ENCODE measurements at regions not wholly inside any gene's neighbourhood (a gene's known extent, or its start where the extent isn't known, plus 50 kb on each side); places are given as distances from the start of the nearest gene placed in this dataset.

- WGBS, 2 donors = 55 to 66% methylated on average over 3 of the region's 3 CpGs
- ATAC-seq (no peak), DNase-seq (no peak)
- Histone ChIP-seq H3K4me3 (no peak overlapping the region), H3K4me1 (no peaks in the 10 kb centered on the region), H3K36me3 (no peaks in the 10 kb centered on the region), H3K9me3 (peaks cover 0 to 12% (median 0%) of the 10 kb centered on the region in 11 donors), H3K27me3 (no peaks in the 10 kb centered on the region), H3K27ac (no peak overlapping the region)
- no peak for TF ChIP-seq CTCF (IDR thresholded peaks at IDR 0.05)
- intact Hi-C loops (cut with DNase I) = no loop called here
Observed at GRCh38 chr9:31065691-31066090, 1318.8 kb upstream of the ACO1 start.

- DNase-seq = no peak
- H3K36me3 ChIP-seq = no peaks in the 10 kb centered on the region
- H3K4me3 ChIP-seq = no peak overlapping the region
- WGBS, 2 donors = 45 to 54% methylated on average over 2 of the region's 2 CpGs
- no peak overlapping the region for H3K27ac ChIP-seq
- peaks cover 0 to 4% (median 0%) of the 10 kb centered on the region in 11 donors for H3K9me3 ChIP-seq
- intact Hi-C loops (cut with DNase I) = no loop called here
- no peak for ATAC-seq
- H3K4me1 ChIP-seq = no peaks in the 10 kb centered on the region
- no peaks in the 10 kb centered on the region for H3K27me3 ChIP-seq
- no peak for TF ChIP-seq CTCF (IDR thresholded peaks at IDR 0.05)
Observed at GRCh38 chr9:31067418-31067817, 1317.0 kb upstream of the ACO1 start.

DNA sequence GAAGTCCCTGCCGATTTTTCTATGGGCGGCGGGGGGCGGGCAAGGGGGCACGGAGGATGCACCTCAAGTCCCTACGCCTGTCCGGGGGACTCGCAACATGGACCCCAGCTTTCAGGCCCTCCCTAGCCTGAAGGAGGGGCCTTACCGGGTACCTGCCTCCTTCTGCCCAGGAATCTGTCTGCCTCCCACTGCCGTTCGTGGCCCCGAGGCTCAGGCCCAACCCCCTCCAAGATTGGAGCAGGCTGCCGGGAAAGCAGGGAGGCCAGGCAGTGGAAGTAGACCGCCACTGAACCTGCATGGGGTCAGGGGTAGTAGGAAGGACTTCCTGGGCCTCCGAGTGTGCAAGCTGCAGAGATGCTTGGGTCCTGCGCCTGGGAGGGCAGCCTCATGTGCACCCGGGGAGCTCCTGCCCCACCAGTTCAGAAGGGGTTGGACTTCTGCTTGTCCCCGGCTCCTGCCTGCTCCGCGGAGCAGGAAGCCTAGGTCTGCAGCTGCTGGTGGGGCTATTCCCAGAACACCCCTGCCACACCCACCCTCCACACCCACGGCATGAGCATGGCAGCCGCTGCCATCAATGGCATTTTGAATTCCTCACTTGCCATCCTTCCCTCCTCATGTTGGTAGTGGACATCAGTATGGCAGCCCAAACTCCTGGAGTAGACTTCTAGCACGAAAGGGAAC lies 1312.7 kb upstream of the ACO1 start:
- DNase-seq (no peak), ATAC-seq (no peak)
- Histone ChIP-seq H3K36me3 (no peaks in the 10 kb centered on the region), H3K4me3 (no peak overlapping the region), H3K27ac (no peak overlapping the region), H3K27me3 (no peaks in the 10 kb centered on the region), H3K9me3 (peaks cover 0 to 9% (median 0%) of the 10 kb centered on the region in 11 donors), H3K4me1 (no peaks in the 10 kb centered on the region)
- intact Hi-C loops (cut with DNase I) = no loop called here
- 89% methylated on average over 23 of the region's 23 CpGs for WGBS, 2 donors
- TF ChIP-seq CTCF (IDR thresholded peaks at IDR 0.05) = no peak

- WGBS, 2 donors = 69 to 72% methylated on average over 2 of the region's 2 CpGs
- TF ChIP-seq CTCF (IDR thresholded peaks at IDR 0.05) = no peak
- ATAC-seq (no peak), DNase-seq (no peak)
- Histone ChIP-seq H3K4me1 (no peaks in the 10 kb centered on the region), H3K36me3 (no peaks in the 10 kb centered on the region), H3K27ac (no peak overlapping the region), H3K9me3 (peaks cover 0 to 2% (median 0%) of the 10 kb centered on the region in 11 donors), H3K4me3 (no peak overlapping the region), H3K27me3 (no peaks in the 10 kb centered on the region)
- intact Hi-C loops (cut with DNase I) = no loop called here
Observed at GRCh38 chr9:31078175-31078574, 1306.3 kb upstream of the ACO1 start.
